GM13976 (cell line): ENCODE measurements at regions not wholly inside any gene's neighbourhood (a gene's known extent, or its start where the extent isn't known, plus 50 kb on each side); places are given as distances from the start of the nearest gene placed in this dataset.

Source experiments
- DNase-seq: peaks from one replicate; pipeline ENCODE4 v3.0.0; 2012; ENCODE audit warnings: low spot score
- CTCF ChIP-seq: IDR thresholded peaks from 2 replicates; pipeline ENCODE4 v1.5.1; 2012; ENCODE audit warnings: borderline replicate concordance, mild to moderate bottlenecking; ENCODE audit not compliant: insufficient read depth; ENCODE audit errors: extremely low read depth, missing control alignments, control extremely low read depth
- in situ Hi-C: fragments of 300-500 bp; cut with MboI; formaldehyde crosslinking; loops from one replicate; pipeline ENCODE4 v1.12.0; 2022; ENCODE audit warnings: low sequenced_read_pairs, mixed read lengths, inconsistent platforms; ENCODE audit not compliant: unreplicated experiment

GRCh38 chr2:48207201-48207641 lies 107.3 kb upstream of the FOXN2 start:
- no peak for TF ChIP-seq CTCF
- no peak for DNase-seq
- in situ Hi-C loops = no loop called here

- TF ChIP-seq CTCF = no peak
Observed at GRCh38 chr2:48207851-48208250, 106.6 kb upstream of the FOXN2 start.

GRCh38 chr2:48209214-48209885 lies 105.1 kb upstream of the FOXN2 start:
- no peak for DNase-seq
- in situ Hi-C loops = no loop called here
- no peak for TF ChIP-seq CTCF

More at GRCh38 chr2:48207851-48208250, 106.6 kb upstream of the FOXN2 start:
- in situ Hi-C loops = no loop called here
- no peak for DNase-seq

GRCh38 chr2:48210189-48210588 lies 104.3 kb upstream of the FOXN2 start:
- in situ Hi-C loops = no loop called here
- no peak for DNase-seq
- TF ChIP-seq CTCF = no peak

- in situ Hi-C loops = no loop called here
- DNase-seq = no peak
- TF ChIP-seq CTCF = no peak
Observed at GRCh38 chr2:48213646-48214045, 100.8 kb upstream of the FOXN2 start.

- TF ChIP-seq CTCF = no peak
- no peak for DNase-seq
- in situ Hi-C loops = no loop called here
Observed at GRCh38 chr2:48218169-48218568, 96.3 kb upstream of the FOXN2 start.
